T-helper 1 cell treated with Interleukin-12 subunit alpha and Interleukin-12 subunit beta and Interleukin-4 antibody, amounts not matched to agents 30 ng/mL and 1 ng/mL, for 36 hours (primary cell): ENCODE measurements at regions not wholly inside any gene's neighbourhood (a gene's known extent, or its start where the extent isn't known, plus 50 kb on each side); places are given as distances from the start of the nearest gene placed in this dataset.

Experiments
- intact Hi-C: fragments of 100-400 bp; cut with micrococcal nuclease; formaldehyde crosslinking; loops from one replicate; pipeline ENCODE4 v1.15.1; 2024

GRCh38 chr15:66635006-66635405 lies 67.0 kb upstream of the SMAD6 start:
- intact Hi-C loops = loop anchor here (5.0 kb wide), 1 partner anchor 67 kb away; the partner anchor contains the start of gene SMAD6

- intact Hi-C loops = loop anchor here (5.0 kb wide), 1 partner anchor 66 kb away; the partner anchor contains the start of gene SMAD6
These were observed 66.2 kb upstream of the SMAD6 start for GRCh38 chr15:66635817-66636216.

- intact Hi-C loops = loop anchor here (5.0 kb wide), 1 partner anchor 65 kb away; the partner anchor contains the start of gene SMAD6
These were observed 65.0 kb upstream of the SMAD6 start for GRCh38 chr15:66637044-66637443.

- intact Hi-C loops = loop anchor here (5.0 kb wide), 1 partner anchor 64 kb away; the partner anchor contains the start of gene SMAD6
These were observed 63.7 kb upstream of the SMAD6 start for GRCh38 chr15:66638377-66638776.

GRCh38 chr15:66641485-66642315 lies 60.3 kb upstream of the SMAD6 start:
- intact Hi-C loops = no loop called here

- intact Hi-C loops = no loop called here
These were observed 59.5 kb upstream of the SMAD6 start for GRCh38 chr15:66642514-66642913.

GRCh38 chr15:66643033-66643432 lies 59.0 kb upstream of the SMAD6 start:
- intact Hi-C loops = no loop called here

GRCh38 chr15:66644000-66644787 lies 57.8 kb upstream of the SMAD6 start:
- intact Hi-C loops = no loop called here

GRCh38 chr15:66644869-66645268 lies 57.2 kb upstream of the SMAD6 start:
- intact Hi-C loops = no loop called here

- intact Hi-C loops = no loop called here
These were observed 55.7 kb upstream of the SMAD6 start for GRCh38 chr15:66646308-66646707.

- intact Hi-C loops = no loop called here
These were observed 55.2 kb upstream of the SMAD6 start for GRCh38 chr15:66646799-66647198.

GRCh38 chr15:66647358-66647757 lies 54.7 kb upstream of the SMAD6 start:
- intact Hi-C loops = no loop called here

- intact Hi-C loops = no loop called here
These were observed 53.4 kb upstream of the SMAD6 start for GRCh38 chr15:66648588-66648987.

- intact Hi-C loops = no loop called here
These were observed 52.6 kb upstream of the SMAD6 start for GRCh38 chr15:66649235-66649984.

GRCh38 chr15:66650433-66650832 lies 51.6 kb upstream of the SMAD6 start:
- intact Hi-C loops = no loop called here

GRCh38 chr15:66651198-66651597 lies 50.8 kb upstream of the SMAD6 start:
- intact Hi-C loops = no loop called here

GRCh38 chr15:66651913-66652642 lies 50.0 kb upstream of the SMAD6 start:
- intact Hi-C loops = no loop called here
